ENCODE measurements at regions not wholly inside any gene's neighbourhood (a gene's known extent, or its start where the extent isn't known, plus 50 kb on each side); places are given as distances from the start of the nearest gene placed in this dataset.

DNA sequence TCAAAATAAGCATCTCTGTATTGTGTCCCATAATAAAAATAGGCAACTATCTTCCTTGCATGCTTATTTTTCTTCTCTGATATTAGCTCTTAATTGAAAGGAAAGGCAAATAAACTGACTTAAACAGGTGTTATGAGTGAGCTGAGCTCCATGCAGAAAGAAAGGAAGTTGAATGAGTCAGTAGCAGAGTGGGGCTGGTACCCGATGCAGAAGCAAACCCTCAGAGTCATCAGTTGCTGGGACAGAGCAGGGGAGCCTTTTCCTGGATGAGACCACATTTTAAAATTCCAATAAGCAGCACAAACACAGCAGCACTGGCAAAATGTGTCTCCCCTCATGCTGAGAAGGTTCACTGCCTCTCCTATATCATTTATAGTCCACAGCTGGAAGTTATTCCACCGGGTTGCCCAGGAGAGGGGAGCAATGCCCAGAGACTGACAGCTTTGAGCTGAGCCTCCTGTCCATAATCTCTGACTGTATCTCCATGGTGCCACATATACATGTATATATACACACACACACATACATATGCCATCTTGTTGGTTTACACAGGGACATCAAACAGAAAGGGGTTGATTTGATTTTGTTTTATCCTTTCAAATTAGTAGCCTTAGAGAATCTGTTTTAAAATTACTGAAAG is 274.3 kb upstream of the PPARGC1A start:
- DNase-seq (ENCODE audit: low spot score), result no peak

DNA sequence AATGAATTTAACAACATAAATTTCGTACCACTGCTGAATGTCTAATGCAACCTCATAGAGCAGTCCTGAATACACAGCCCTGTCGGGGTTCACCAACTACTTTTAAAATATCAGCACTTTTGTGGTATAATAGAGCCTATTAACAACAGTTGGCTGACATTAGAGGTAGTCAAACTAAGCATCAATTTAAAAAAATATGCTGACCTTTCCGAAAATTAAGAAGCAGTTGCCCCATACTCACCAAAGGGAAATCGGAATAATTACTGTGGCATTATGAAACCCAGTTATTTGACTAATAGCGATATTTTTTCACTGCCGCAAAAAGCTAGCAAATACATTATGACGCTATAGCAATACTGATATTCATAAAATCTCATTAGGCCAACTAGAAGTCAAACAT is 273.5 kb upstream of the PPARGC1A start:
- DNase-seq (ENCODE audit: low spot score), result no peak

DNA sequence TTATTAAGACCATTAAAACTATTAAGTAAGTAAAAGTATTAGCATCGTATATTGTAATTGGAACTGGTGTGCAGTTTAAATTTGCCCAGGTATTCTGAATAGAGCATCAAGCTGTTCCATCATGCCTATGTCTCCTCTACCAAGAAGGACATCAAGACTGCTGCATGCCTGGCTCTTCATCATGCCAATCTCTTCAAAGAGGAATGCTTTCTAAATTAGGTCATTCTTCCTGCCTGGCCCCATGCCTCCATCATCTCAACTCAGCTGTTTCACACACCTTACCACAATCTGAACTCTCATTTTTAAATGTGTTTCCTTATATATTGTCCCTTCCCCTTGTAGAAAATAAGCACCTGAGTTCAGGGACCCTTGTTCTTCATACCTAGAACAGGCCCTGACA is 270.5 kb upstream of the PPARGC1A start:
- DNase-seq (ENCODE audit: low spot score), result no peak

DNA sequence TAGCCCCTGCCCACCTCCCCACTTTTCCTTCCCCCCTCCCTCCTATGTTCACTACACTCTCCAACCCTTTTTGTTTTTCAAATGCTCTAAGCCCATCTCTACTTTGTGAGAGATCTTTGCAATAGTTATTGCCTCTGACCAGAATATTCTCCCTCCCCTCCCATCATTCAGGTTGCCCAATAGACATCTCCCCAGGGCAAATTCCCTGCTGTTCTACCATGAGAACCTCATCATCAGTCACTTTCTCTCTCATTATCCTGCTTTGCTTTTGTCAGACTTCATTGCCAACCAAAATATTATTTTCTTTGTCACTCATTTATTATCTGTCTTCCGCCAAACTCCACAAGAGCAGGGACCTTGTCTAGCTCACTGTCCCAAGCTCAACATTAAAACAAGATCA is 268.2 kb upstream of the PPARGC1A start:
- no peak for DNase-seq (ENCODE audit: low spot score)

DNA sequence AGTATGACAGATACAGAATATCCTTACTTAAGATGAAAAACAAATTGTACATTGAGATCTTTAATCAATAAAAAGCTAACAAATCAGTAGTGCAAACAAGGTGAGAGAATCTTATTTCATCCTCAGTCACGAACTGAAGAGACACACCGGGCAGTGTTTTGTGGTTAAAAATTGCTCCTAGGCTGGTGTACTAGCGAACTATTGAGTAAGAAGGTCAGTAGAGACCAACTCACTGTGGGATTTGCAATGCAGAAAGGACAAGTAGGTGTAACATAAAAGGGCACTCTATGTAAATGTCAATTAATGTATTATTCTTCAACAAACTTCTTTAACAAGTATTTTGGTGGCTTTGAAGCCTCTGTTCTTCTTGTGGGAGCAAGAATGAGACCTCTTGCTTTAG is 260.2 kb upstream of the PPARGC1A start:
- DNase-seq (ENCODE audit: low spot score), result no peak

DNA sequence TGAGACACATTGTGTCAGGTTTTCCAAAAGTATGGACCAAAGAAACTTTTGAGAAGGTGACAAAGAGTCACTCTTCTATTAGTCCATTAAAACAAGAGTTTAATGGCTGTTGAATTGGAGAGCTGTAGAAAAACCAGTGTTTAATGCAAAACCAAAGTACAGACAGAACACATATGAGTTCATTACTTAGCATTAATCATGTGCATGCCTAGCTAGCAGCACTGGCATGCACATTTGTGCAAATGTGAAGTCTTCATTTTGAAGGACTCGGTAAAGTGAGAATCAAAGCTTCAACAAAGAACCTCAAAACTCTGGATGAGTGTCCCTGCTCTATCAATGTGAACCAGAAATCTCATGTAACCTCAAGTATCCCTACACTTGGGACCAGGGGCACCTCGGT is 256.3 kb upstream of the PPARGC1A start:
- DNase-seq (ENCODE audit: low spot score), result no peak

DNA sequence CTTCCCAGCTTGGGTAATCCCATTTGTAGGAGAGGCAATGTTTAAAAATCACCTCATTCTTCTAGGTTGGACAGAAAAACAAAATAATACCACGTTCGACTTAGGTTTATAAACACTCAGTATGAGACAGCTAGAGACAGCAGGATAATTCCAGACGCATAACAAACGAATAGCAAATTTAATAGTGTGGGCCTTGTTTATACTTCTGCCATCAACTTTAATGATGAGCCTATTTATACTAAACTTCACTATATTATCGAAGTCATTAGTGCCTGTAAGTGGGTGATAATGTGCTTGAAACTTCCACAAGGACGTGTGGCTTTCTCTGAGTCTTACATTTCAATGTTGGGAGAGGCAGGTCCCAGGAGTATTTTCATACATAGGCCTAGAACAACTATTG is 255.7 kb upstream of the PPARGC1A start:
- no peak for DNase-seq (ENCODE audit: low spot score)

DNA sequence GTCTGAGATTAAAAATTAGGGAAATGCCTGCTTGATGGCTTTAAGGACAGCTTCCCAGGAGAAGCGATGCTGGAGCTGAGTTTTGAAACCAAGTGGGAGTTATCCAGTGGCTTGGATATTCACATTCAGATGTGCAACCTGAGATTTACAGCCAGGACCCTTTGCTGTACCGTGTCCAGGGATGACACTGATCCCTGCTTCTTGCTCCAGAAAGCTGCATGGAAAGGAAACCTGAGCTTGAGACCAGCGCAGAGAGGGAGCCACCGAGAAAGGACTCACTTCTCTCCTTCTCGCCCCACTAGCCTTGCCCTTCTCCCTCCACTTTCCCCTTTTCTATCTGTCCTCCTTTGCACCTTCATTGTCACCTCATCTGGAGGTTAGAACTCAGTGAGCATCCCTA is 254.5 kb upstream of the PPARGC1A start:
- DNase-seq (ENCODE audit: low spot score), result no peak

DNA sequence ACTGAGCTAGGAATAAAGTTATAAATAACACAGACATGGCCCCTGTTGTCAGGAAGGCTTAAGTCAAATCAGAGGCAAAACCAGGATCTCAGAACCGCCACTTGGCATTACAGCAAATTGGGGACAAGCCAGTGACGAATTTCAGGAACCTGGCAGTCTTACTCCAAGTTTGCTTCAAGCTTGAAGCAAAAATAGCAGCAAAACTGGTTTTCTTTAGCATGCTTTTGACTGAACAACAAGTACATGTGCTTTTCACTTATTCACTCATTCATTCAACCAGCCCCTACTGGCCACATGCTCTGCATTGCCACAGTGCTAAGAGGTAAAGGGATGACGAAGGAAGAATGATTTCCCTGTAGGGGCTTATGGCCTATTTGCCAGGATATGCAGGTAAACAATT is 253.9 kb upstream of the PPARGC1A start:
- DNase-seq (ENCODE audit: low spot score), result no peak

DNA sequence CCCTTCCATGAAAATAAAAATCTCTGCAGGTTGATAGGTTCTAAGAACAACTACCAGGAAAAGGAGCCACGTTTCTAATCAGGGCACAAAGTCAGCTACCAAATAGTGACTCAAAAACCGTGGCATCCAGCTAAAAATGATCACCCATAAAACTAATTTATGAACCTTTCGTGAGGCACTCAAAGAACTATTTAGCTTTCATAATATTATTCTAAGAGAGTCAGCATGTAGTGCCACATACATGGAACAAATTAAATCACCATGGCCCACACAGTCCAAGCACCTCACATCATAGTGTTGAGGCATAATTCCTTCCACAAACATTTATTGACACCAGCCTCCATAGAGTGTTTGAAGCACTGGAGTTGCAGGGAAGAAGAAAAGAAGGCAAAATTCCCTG is 252.0 kb upstream of the PPARGC1A start:
- no peak for DNase-seq (ENCODE audit: low spot score)

DNA sequence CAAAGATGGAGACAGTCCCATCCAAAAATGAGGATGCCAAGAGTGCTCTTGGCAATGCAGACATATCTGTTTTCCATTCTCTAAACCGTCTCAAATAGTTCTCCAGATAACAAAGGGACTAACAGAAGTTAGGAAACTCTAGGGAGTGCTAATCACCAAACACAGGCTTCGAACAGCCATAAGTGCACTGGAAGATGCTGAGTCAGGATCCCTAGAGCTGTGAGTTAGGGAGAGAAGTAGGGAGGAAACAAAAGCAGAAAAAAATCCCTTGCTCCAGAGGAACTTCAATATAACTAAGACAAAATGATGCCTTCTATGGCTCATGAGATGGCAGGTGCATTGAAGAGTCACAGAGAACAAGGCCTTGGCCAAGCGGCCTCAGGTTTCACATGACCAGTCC is 251.0 kb upstream of the PPARGC1A start:
- no peak for DNase-seq (ENCODE audit: low spot score)

DNA sequence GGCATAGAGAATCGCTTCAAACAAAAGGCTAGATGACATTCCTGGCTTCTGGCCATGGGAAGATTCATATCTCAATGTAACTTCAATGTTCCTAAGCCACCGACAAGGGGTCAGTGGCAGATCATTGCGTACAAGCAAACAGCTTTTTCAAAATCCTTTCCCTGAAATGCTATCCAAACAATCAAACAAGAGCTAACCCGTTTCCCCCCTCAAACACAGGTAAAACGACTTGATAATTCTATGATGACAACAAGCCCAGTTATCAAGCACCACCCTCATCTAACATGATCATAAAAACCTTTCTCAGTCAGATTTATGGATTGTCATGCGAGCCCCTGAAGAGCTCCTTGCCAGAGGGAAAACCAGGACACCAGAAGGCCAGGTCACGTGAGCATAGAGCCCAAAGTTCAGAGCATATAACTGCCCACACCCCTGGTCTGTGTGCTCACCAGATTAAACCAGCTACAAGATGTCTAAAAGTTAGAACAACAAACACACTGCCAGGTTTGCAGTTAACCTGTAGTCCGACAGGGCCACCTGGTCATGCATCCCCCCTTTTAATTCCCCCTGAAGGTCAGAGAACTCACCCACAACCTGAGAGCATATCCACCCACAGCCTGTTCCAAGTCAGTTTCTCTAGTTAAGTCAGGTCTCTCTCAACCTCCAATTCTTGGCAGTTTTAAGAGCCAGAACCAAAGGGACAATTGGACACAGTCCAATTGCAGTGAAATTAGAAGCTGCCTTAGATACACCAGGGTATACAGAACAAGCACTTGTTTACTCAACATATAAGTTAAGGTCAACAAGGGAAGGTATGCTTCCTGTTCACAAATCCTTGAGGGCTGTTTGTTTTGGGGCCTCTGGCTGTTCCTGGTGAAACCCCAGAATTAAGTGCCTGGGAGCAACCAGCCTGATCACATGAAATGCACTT is 248.1 kb upstream of the PPARGC1A start:
- DNase-seq (ENCODE audit: low spot score), result no peak

DNA sequence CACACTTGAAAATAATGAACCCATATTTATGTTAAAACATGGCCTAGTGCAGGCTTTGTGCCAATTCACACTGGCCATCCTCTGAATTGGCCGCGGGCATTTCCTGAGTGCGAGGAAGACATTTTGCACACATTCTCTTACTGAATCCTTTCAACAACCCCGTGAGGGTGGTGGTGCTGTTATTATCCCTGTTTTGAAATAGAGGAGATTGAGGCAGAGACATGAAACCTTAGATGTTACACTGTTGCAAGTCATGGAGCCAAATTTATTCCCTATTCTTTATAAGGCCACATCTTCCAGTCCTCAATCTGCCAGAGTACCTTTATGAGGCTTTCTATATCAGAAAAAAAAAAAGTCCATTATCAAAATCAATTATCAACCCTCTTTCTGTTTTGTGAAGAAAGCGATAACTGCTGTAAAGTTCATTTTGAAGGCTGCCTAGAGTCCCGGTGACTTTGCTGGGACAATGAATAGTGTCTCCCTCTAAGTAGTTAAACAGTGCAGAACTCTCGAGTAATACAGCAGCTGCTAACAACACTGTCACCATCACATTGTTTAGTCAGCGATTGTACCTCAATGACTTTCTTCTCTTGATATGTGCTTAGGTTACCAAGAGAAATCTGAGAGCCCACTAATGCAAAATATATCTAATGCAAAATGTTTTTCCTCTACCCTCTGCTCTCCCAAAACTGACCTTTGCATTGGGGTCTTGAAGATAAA is 242.3 kb upstream of the PPARGC1A start:
- DNase-seq (ENCODE audit: low spot score), result no peak

DNA sequence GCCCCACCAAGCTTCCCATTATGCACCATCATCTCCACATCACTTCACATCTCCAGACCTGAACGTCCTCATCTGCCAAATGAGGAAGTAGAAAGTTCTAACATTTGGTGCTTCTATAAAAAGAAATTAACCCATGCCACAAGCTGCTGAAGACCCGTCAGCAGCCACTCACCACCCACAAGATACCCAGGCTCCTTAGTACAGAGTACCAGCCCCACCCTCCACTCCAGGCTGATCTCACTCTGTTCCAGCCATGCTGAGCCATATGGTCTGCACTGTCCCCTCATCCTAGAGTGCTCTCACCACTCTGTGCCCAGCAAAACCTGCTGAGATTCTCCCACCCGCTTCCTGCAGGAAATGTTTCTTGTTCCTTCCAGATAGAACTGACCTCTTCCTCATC is 240.8 kb upstream of the PPARGC1A start:
- no peak for DNase-seq (ENCODE audit: low spot score)

DNA sequence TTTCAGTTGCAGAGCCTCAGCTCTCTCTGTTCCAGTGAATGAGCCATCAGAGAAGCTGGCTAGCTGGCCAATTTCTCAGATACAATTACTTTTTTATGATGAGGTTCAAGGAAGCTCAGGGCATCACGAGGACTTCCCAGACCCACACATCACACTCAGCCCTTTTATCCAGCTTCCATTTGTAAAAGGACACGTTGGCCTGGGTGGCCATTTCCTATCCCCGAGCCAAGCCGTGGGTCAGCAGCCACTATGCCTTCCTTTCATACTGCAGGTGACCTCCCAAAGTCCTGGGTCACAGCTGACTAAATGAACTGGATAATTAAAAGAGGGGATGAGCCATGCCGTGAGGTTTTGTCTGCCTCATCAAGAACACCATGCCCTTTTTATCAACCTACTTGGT is 236.9 kb upstream of the PPARGC1A start:
- no peak for DNase-seq (ENCODE audit: low spot score)

DNA sequence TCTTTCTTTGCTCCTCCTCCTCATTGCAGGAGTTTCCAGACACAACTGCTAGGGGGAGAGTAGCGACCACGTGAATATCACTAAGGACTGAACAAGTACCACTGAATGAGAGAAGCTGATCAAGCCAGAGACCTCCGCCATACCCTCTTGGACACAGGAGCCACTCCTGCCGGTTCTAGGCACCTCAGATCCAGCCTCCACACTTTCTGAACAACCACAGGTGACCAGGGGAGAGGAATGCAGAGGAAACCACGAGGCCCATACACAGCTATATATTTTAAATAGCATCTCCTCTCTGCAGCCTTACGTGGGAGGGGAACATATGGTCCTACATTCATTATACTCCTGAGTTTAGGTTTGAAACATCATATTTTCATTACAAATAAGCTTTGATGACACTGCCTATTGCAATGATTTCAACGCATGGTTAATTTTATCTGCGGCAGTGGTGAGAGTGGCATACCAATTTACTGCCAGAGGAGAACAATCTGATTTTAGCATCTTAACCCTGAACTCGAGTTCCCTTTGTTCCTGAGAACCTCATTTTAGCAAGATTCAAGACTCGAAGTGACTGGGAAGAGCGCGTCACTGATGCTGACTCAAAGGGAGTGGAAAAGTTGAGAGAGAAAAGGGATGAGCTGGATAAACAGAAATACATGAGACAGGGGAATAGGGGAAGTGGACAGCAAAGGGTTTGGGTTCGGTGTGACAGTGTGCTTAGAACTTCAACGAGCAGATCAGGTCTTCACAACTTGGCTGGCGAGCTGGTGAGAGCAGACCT is 231.7 kb upstream of the PPARGC1A start:
- no peak for DNase-seq (ENCODE audit: low spot score)

DNA sequence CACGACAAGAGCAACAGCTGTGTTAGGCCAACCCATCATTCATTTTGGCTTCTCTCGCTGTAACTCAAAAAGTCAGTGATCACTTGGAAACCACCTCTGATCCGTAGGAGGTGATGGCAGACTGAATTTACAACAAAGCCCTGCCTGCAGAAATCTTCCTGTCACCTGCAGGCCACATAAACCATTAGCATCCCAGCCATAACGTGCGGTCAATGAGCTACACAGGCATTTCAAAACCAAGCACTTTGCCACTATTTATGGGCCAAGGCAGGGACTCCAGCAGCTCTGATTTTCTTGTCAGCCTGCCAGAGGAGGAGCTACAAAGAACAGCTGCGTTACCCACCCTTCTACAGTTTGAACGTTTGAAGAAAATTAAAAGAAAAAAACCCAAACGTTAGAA is 228.1 kb upstream of the PPARGC1A start:
- no peak for DNase-seq (ENCODE audit: low spot score)

DNA sequence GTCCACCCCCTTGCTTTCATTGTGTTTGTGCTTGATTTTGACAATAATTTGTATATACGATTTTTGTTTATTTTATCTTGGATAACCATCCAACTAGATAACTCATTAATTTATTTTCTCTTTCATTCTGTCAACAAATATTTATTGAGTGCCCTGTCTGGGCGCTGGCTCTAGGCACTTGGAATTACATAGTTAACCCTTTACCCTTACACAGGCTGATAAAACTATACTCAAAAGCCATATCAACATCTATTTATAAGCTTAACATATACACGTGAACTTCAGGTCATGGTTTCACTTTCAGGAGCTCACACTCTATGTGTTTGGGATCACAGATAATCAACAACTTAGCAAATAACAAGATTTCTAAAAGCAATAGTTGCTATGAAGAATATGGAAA is 226.3 kb upstream of the PPARGC1A start:
- DNase-seq (ENCODE audit: low spot score), result no peak

DNA sequence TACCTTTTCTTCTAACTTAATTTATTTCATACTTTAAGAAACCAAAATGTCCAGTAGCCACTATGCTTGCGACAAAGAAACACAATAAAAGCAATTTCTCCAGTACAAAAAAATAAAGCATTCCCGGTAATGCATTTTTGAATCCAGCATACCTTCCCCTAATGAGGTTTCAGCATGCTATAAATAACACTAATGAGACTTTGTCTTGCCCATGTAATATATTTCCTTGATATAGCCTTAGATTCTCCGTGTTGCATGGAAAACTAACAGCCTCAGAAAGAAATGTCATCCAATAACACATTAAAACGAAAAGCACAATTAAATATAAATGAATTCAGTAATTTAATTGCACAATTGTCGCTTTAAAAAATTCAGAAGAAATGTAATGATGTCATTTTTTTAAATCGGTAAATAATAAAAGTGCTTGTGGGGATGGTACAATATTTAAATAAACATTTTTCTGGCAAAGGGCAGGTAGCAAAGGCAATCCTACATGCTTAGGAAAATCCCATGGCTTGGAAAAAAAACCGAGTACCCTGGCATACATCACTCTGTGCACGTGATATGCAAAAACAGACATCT is 225.2 kb upstream of the PPARGC1A start:
- DNase-seq (ENCODE audit: low spot score), result no peak

DNA sequence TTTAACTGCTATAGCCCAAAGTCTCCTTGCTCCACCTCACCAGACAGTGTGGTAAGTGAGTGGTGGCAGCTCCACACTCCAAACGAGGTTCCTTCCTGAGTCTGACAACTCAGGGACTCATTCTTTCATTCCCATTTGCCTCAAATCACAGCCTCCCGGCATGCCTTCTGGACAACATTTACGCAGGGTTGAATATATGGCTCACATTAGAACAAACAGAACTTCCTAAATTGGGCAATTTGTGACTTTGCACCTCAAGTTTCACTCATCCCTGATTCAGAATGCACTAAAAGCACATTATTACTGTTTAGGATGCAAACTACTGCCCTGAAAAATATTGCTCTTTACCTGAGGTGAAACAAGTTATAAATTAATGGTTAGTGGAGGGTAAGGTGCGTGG is 224.6 kb upstream of the PPARGC1A start:
- DNase-seq (ENCODE audit: low spot score), result no peak

DNA sequence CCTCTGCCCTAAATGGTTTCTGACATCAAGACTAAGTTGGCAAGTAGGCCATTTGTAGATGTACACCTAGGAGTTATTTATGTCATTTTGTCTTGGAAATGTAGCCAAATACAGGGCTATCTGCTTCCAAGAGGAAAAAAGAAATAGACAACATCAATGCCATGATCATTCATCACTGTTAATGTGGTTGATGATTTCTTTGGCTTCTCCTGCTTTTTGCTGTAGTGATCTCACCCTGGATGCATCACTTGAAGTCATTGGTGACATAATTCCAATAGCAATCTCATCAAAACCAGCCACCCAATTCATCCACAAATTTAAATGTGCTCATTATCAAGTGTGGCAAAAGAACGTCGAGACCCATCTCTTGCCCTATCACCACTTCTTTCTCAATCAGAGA is 222.6 kb upstream of the PPARGC1A start:
- DNase-seq (ENCODE audit: low spot score), result no peak

DNA sequence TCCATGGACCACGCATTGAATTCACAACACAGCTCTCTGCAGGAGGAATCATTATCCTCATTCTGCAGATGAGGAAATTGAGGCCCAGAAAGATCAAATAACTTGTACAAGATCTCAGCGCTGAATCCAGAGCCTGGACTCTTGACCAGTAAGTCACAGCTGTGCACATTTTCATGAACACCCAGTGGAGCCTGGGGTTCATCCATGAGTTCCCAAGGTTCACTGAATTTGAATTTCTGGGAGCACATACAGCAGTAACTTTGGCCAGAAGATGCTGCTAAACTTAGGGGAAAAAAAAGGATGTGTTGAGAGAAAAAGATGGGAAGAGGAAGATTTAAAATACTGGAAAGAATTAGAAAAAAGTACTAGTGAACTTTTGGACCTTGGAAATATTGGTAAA is 218.7 kb upstream of the PPARGC1A start:
- DNase-seq (ENCODE audit: low spot score), result no peak
